Aorta (tissue), 5 donors: ENCODE measurements at regions not wholly inside any gene's neighbourhood (a gene's known extent, or its start where the extent isn't known, plus 50 kb on each side); places are given as distances from the start of the nearest gene placed in this dataset.

Experiments used
- ATAC-seq: fragments of 200-7000 bp; cut with Tn5 transposase; one replicate; pipeline ENCODE4 v1.9.1; 2022; ENCODE audit warnings: moderate library complexity; ENCODE audit not compliant: low FRiP score
- DNase-seq, 2 donors: peaks; one replicate each; pipeline ENCODE4 v3.0.0-alpha.2; 2020
- H3K27ac ChIP-seq, 2 donors: one replicate each; pipeline ENCODE4 v1.5.1; 2013; ENCODE audit warnings: low read length in 2 of 2, mild to moderate bottlenecking in 2 of 2, moderate library complexity in 2 of 2, control low read depth in 1 of 2, inconsistent platforms in 1 of 2, low read depth in 1 of 2
- H3K27me3 ChIP-seq, 2 donors: one replicate each; pipeline ENCODE4 v1.6.1; 2013; ENCODE audit warnings: control low read depth in 1 of 2, low read length in 1 of 2, mild to moderate bottlenecking in 1 of 2, moderate library complexity in 1 of 2; ENCODE audit not compliant: insufficient read depth in 2 of 2, control insufficient read depth in 1 of 2
- H3K36me3 ChIP-seq, 2 donors: one replicate each; pipeline ENCODE4 v1.6.1; 2013; ENCODE audit warnings: control low read depth in 1 of 2, low read length in 1 of 2, mild to moderate bottlenecking in 1 of 2; ENCODE audit not compliant: insufficient read depth in 2 of 2, control insufficient read depth in 1 of 2
- H3K4me1 ChIP-seq, 2 donors: one replicate each; pipeline ENCODE4 v1.6.1; 2013; ENCODE audit warnings: low read length in 2 of 2, control low read depth in 1 of 2, mild to moderate bottlenecking in 1 of 2, moderate library complexity in 1 of 2; ENCODE audit not compliant: insufficient read depth in 2 of 2, control insufficient read depth in 1 of 2
- H3K4me3 ChIP-seq, 2 donors: one replicate each; pipeline ENCODE4 v1.5.1; 2013; ENCODE audit warnings: low read length in 2 of 2, control low read depth in 1 of 2, mild to moderate bottlenecking in 1 of 2
- H3K9me3 ChIP-seq: one replicate; pipeline ENCODE4 v1.6.1; 2013; ENCODE audit warnings: mild to moderate bottlenecking, low read length; ENCODE audit not compliant: control insufficient read depth
- WGBS, 2 donors: extraction: QIAGEN DNeasy Blood & Tissue Kit; methylation state at CpG; one replicate each; pipeline ENCODE4 v1.1.7; 2013; 5-methylcytosine and 5-hydroxymethylcytosine counted together
- intact Hi-C, 2 donors: fragments of 100-400 bp; cut with DNase I; formaldehyde crosslinking; loops; one replicate each; pipeline versions ENCODE4 v1.14.2 to v1.15.0; 2022
- donor health status: healthy with polysubstance abuse.
- donor health status: Bipolar disorder and iron deficiency.
- donor health status: DM: no; HTN: no; CAD: no.
- donor health status: DM: no; HTN: no; CAD: no.
- donor health status: DM: yes; HTN: yes; CAD: no.

- H3K4me1 ChIP-seq: no peaks in the 10 kb centered on the region
- no peaks in the 10 kb centered on the region for H3K27me3 ChIP-seq
- H3K36me3 ChIP-seq: no peaks in the 10 kb centered on the region
- H3K27ac ChIP-seq: no peak overlapping the region
- H3K4me3 ChIP-seq: no peak overlapping the region
- H3K9me3 ChIP-seq: no peaks in the 10 kb centered on the region
- intact Hi-C loops: no loop called here
- ATAC-seq (peak; percentile 4), DNase-seq (no peak)
- WGBS, 2 donors: 51 to 60% methylated on average over 36 to 37 of the region's 37 CpGs
Measured at GRCh38 chr12:34344851-34345522, 322.7 kb downstream of the ALG10 start.

GRCh38 chr12:34345801-34346200, 323.5 kb downstream of the ALG10 start:
- Histone ChIP-seq H3K4me3 (no peak overlapping the region), H3K27ac (no peak overlapping the region), H3K4me1 (no peaks in the 10 kb centered on the region), H3K36me3 (no peaks in the 10 kb centered on the region), H3K9me3 (no peaks in the 10 kb centered on the region), H3K27me3 (no peaks in the 10 kb centered on the region)
- intact Hi-C loops: no loop called here
- WGBS, 2 donors: 27 to 34% methylated on average over 29 to 31 of the region's 31 CpGs
- ATAC-seq: peak; percentile 2
- no peak for DNase-seq

DNA sequence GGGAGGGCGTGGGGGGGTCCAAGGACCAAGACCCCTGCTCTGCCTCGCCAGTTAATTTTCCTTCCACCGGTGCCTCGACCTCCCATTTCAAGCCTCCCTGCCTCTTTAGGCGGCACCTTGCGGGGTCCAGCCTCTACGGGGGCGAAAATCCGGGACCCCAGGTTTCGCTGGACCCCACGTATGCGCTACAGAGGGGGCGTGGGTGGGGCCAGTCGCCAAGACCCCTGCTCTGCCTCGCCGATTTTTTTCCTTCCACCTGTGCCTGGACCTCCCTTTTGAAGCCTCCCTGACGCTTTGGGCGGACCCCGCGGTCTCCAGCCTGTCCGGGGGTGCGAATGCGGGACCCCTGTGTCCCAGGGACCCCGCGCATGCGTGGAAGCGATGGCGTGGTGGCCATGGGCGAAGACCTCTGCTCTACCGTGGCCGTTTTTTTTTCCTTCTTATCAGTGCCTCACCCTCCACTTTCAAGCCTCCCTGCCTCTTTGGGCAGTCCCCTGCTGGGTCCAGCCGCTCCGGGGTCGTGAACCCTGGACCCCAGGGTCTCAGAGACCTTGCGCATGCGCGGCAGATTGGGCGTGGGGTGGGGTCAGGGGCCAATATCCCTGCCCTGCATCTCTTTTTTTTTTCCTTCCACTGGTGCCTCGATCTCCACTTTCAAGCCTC, 324.2 kb downstream of the ALG10 start:
- no peaks in the 10 kb centered on the region for H3K4me1 ChIP-seq
- H3K36me3 ChIP-seq: no peaks in the 10 kb centered on the region
- ATAC-seq: no peak
- no peak overlapping the region for H3K4me3 ChIP-seq
- H3K9me3 ChIP-seq: no peaks in the 10 kb centered on the region
- H3K27me3 ChIP-seq: no peaks in the 10 kb centered on the region
- WGBS, 2 donors: 45 to 55% methylated on average over 39 of the region's 39 CpGs
- intact Hi-C loops: no loop called here
- DNase-seq: no peak
- H3K27ac ChIP-seq: no peak overlapping the region

DNA sequence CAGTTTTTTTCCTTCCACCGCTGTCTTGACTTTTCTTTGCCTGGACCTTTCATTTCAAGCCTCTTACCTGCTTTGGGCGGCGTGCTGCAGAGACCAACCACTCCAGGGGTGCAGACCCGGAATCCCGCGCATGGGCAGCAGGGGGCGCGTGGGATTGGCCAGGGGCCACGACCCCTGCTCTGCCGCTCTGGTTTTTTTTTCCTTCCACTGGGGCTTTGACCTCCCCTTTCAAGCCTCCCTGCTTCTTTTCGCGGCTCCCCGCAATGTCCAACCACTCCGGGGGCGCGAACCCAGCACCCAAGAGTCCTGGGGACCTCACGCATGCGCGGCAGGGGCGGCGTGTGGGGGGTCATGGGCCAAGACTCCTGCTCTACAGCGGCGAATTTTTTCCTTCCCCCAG, 325.1 kb downstream of the ALG10 start:
- WGBS, 2 donors: 32 to 47% methylated on average over 23 of the region's 23 CpGs
- Histone ChIP-seq H3K4me1 (no peaks in the 10 kb centered on the region), H3K27ac (no peak overlapping the region), H3K4me3 (no peak overlapping the region), H3K9me3 (no peaks in the 10 kb centered on the region), H3K36me3 (no peaks in the 10 kb centered on the region), H3K27me3 (no peaks in the 10 kb centered on the region)
- intact Hi-C loops: no loop called here
- ATAC-seq (no peak), DNase-seq (no peak)

DNA sequence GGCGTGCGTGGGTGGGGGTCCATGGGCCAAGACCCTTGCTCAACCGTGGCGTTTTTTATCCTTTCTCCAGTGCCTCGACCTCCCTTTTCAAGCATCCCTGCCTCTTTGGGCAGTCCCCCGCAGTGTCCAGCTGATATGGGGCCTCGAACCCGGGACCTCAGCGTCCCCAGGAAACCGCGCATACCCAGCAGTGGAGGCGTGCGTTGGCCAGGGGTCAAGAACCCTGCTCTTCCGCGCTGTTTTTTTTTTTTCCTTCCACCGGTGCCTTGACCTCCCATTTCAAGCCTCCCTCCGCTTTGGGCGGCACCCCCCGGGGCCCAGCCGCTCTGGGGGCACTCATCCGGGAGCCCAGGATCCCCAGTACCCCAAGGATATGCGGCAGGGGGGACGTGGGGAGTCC, 325.8 kb downstream of the ALG10 start:
- intact Hi-C loops: no loop called here
- WGBS, 2 donors: 67 to 69% methylated on average over 20 to 23 of the region's 23 CpGs
- no peak overlapping the region for H3K4me3 ChIP-seq
- no peaks in the 10 kb centered on the region for H3K36me3 ChIP-seq
- H3K9me3 ChIP-seq: no peaks in the 10 kb centered on the region
- no peak overlapping the region for H3K27ac ChIP-seq
- peaks cover 0 to under 1% of the 10 kb centered on the region in 2 donors for H3K27me3 ChIP-seq
- H3K4me1 ChIP-seq: no peaks in the 10 kb centered on the region
- DNase-seq (no peak), ATAC-seq (no peak)

DNA sequence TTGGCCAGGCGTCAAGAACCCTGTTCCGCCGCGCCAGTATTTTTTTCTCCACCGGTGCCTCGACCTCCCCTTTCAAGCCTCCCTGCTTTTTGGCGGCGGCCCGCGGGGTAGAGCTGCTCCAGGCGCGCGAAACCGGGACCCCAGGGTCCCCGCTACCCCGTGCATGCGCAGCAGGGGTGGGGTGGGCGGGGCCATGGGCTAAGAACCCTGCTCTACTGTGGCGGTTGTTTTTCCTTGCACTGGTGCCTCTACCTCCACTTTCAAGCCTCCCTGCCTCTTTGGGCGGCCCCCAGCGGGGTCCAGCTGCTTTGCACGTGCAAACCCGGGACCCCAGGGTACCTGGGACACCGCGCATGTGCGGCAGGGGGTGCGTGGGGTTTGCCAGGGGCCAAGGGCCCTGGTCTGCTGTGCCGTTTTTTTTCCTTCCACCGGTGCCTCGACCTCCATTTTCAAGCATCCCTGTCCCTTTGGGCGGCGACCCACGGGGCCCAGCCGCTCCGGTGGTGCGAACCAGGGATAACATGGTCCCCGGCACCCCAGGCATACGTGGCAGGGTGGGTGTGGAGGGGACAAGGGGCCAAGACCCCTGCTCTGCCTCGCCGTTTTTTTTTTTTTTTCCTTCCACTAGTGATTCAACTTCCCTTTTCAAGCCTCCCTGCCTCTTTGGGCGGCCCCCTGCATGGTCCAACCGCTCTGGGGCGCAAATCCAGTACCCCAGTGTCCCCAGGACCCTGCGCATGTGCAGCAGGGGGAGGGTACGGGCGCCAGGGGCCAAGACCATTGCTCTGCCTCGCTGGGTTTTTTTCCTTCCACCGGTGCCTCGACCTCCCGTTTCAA, 326.8 kb downstream of the ALG10 start:
- Histone ChIP-seq H3K27ac (no peak overlapping the region), H3K4me1 (no peaks in the 10 kb centered on the region), H3K4me3 (no peak overlapping the region), H3K36me3 (no peaks in the 10 kb centered on the region), H3K27me3 (peaks cover 0 to 2% of the 10 kb centered on the region in 2 donors), H3K9me3 (no peaks in the 10 kb centered on the region)
- DNase-seq: no peak
- no peak for ATAC-seq
- intact Hi-C loops: no loop called here
- 41 to 54% methylated on average over 50 of the region's 50 CpGs for WGBS, 2 donors

GRCh38 chr12:34349673-34349961, 327.3 kb downstream of the ALG10 start:
- intact Hi-C loops: no loop called here
- no peak for DNase-seq
- ATAC-seq: no peak
- no peak overlapping the region for H3K27ac ChIP-seq
- H3K4me1 ChIP-seq: no peaks in the 10 kb centered on the region
- H3K4me3 ChIP-seq: no peak overlapping the region
- peaks cover 0 to 2% of the 10 kb centered on the region in 2 donors for H3K27me3 ChIP-seq
- no peaks in the 10 kb centered on the region for H3K9me3 ChIP-seq
- WGBS, 2 donors: 65 to 70% methylated on average over 16 of the region's 16 CpGs
- no peaks in the 10 kb centered on the region for H3K36me3 ChIP-seq

DNA sequence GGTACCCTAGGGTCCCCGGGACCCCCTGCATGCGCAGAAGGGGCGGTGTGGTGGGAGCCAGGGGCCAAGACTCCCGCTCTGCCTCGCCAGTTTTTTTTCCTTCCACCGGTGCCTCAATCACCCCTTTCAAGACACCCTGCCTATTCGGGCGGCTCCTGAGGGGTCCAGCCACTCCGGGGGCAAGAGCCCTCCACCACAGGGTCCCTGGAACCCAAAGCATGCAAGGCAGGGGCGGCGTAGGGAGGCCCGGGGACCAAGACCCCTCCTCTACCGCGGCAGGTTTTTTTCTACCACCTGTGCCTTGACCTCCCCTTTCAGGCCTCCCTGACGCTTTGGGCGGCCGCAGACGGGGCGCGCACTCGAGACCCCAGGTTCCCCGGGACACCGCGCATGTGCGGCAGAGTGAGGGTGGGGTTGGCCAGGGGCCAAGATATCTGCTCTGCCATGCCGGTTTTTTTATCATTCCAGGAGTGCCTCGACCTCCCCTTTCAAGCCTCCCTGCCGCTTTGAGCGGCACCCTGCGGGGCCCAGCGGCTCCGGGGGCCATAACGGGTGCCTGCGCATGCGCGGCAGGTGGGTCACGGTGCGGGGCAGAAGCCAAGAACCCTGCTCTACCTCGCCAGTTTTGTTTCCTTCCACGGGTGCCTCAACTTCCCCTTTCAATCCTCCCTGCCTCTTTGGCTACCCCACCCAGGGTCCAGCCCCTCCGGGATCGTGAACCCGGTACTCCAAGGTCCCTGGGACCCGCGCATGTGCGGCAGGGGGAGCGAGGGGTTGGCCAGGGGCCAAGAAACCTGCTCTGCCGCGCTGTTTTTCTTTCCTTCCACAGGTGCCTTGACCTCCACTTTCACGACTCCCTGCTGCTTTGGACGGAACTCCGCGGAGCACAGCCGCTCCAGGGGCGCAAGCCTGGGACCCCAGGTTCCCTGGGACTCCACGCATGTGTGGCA, 328.1 kb downstream of the ALG10 start:
- intact Hi-C loops: no loop called here
- H3K27ac ChIP-seq: no peak overlapping the region
- no peak overlapping the region for H3K4me3 ChIP-seq
- no peak for DNase-seq
- H3K36me3 ChIP-seq: no peaks in the 10 kb centered on the region
- no peaks in the 10 kb centered on the region for H3K9me3 ChIP-seq
- no peaks in the 10 kb centered on the region for H3K4me1 ChIP-seq
- 52 to 63% methylated on average over 55 to 56 of the region's 56 CpGs for WGBS, 2 donors
- H3K27me3 ChIP-seq: peaks cover 0 to 2% of the 10 kb centered on the region in 2 donors
- ATAC-seq: no peak
